ENCODE measurements at regions not wholly inside any gene's neighbourhood (a gene's known extent, or its start where the extent isn't known, plus 50 kb on each side); places are given as distances from the start of the nearest gene placed in this dataset.

GRCh38 chr14:53847881-53848280 lies 108.7 kb downstream of the BMP4 start:
- Histone ChIP-seq H3K4me1 (ENCODE audit: insufficient read depth, low read length) (peaks cover 26% of the 10 kb centered on the region), H3K9me3 (ENCODE audit: low read length) (no peaks in the 10 kb centered on the region), H4K20me1 (ENCODE audit: low read length) (no peaks in the 10 kb centered on the region), H3F3A (ENCODE audit: low read length, unreplicated experiment) (no peaks in the 10 kb centered on the region), H3K27me3 (ENCODE audit: low read length) (no peaks in the 10 kb centered on the region), H3K27ac (ENCODE audit: low read length) (no peak overlapping the region), H2AFZ (ENCODE audit: low read length) (no peak overlapping the region), H3K9ac (ENCODE audit: low read length) (no peak overlapping the region), H3K79me2 (ENCODE audit: low read length) (no peaks in the 10 kb centered on the region), H3K36me3 (ENCODE audit: low read depth, low read length) (no peaks in the 10 kb centered on the region), H3K9me2 (replicated peaks; ENCODE audit: low read length) (no peaks in the 10 kb centered on the region), H3K4me3 (ENCODE audit: low read length) (no peak overlapping the region), H3K4me2 (ENCODE audit: low read length) (no peak overlapping the region)
- POLR2A ChIA-PET (ENCODE audit: unreplicated experiment) = no interaction called here
- no peak for TF ChIP-seq CTCF (conservative IDR thresholded peaks at IDR 0.05; ENCODE audit: low read depth, low read length)
- no peak for TF ChIP-seq EZH2 (IDR thresholded peaks at IDR 0.05; ENCODE audit: low read length, unreplicated experiment)
- TF ChIP-seq EZH2phosphoT487 (IDR thresholded peaks at IDR 0.05; ENCODE audit: borderline replicate concordance, low read length) = no peak
- intact Hi-C loops (cut with micrococcal nuclease) = no loop called here
- no peak for ATAC-seq
- CTCF ChIA-PET = no interaction called here
- no TSS peak for BruUV-seq (replicated peaks)
- DNase-seq = no peak

GRCh38 chr14:53847057-53847456 lies 109.6 kb downstream of the BMP4 start:
- no peak overlapping the region for H3K9ac ChIP-seq (ENCODE audit: low read length)
- CTCF ChIA-PET = no interaction called here
- no peaks in the 10 kb centered on the region for H3K9me3 ChIP-seq (ENCODE audit: low read length)
- H3K4me2 ChIP-seq (ENCODE audit: low read length) = no peak overlapping the region
- ATAC-seq = no peak
- H4K20me1 ChIP-seq (ENCODE audit: low read length) = no peaks in the 10 kb centered on the region
- POLR2A ChIA-PET (ENCODE audit: unreplicated experiment) = no interaction called here
- H2AFZ ChIP-seq (ENCODE audit: low read length) = no peak overlapping the region
- no peaks in the 10 kb centered on the region for H3K36me3 ChIP-seq (ENCODE audit: low read depth, low read length)
- no peak overlapping the region for H3K4me3 ChIP-seq (ENCODE audit: low read length)
- TF ChIP-seq EZH2phosphoT487 (IDR thresholded peaks at IDR 0.05; ENCODE audit: borderline replicate concordance, low read length) = no peak
- TF ChIP-seq EZH2 (IDR thresholded peaks at IDR 0.05; ENCODE audit: low read length, unreplicated experiment) = no peak
- TF ChIP-seq CTCF (conservative IDR thresholded peaks at IDR 0.05; ENCODE audit: low read depth, low read length) = no peak
- H3K27me3 ChIP-seq (ENCODE audit: low read length) = no peaks in the 10 kb centered on the region
- peaks cover 27% of the 10 kb centered on the region for H3K4me1 ChIP-seq (ENCODE audit: insufficient read depth, low read length)
- no TSS peak for BruUV-seq (replicated peaks)
- DNase-seq = no peak
- no peaks in the 10 kb centered on the region for H3K9me2 ChIP-seq (replicated peaks; ENCODE audit: low read length)
- no peaks in the 10 kb centered on the region for H3F3A ChIP-seq (ENCODE audit: low read length, unreplicated experiment)
- no peaks in the 10 kb centered on the region for H3K79me2 ChIP-seq (ENCODE audit: low read length)
- intact Hi-C loops (cut with micrococcal nuclease) = no loop called here
- H3K27ac ChIP-seq (ENCODE audit: low read length) = no peak overlapping the region

GRCh38 chr14:53845813-53846693 lies 110.6 kb downstream of the BMP4 start:
- intact Hi-C loops (cut with micrococcal nuclease) = no loop called here
- Histone ChIP-seq H3K79me2 (ENCODE audit: low read length) (no peaks in the 10 kb centered on the region), H4K20me1 (ENCODE audit: low read length) (no peaks in the 10 kb centered on the region), H3K9ac (ENCODE audit: low read length) (no peak overlapping the region), H3K9me2 (replicated peaks; ENCODE audit: low read length) (no peaks in the 10 kb centered on the region), H2AFZ (ENCODE audit: low read length) (no peak overlapping the region), H3K27me3 (ENCODE audit: low read length) (no peaks in the 10 kb centered on the region), H3K36me3 (ENCODE audit: low read depth, low read length) (no peaks in the 10 kb centered on the region), H3K4me3 (ENCODE audit: low read length) (no peak overlapping the region), H3K4me1 (ENCODE audit: insufficient read depth, low read length) (peaks cover 25% of the 10 kb centered on the region), H3K4me2 (ENCODE audit: low read length) (no peak overlapping the region), H3F3A (ENCODE audit: low read length, unreplicated experiment) (no peaks in the 10 kb centered on the region), H3K27ac (ENCODE audit: low read length) (no peak overlapping the region), H3K9me3 (ENCODE audit: low read length) (no peaks in the 10 kb centered on the region)
- DNase-seq (no peak), ATAC-seq (no peak)
- BruUV-seq (replicated peaks) = no TSS peak
- POLR2A ChIA-PET (ENCODE audit: unreplicated experiment) = no interaction called here
- TF ChIP-seq CTCF (conservative IDR thresholded peaks at IDR 0.05; ENCODE audit: low read depth, low read length) (no peak), EZH2 (IDR thresholded peaks at IDR 0.05; ENCODE audit: low read length, unreplicated experiment) (no peak), EZH2phosphoT487 (IDR thresholded peaks at IDR 0.05; ENCODE audit: borderline replicate concordance, low read length) (no peak)
- CTCF ChIA-PET = interaction anchor here (0.5 kb wide), 1 partner anchor 110 kb away, joined by 4 read pairs; no protein-coding TSS in a partner anchor

Measured in PC-3 (cell line).